ENCODE measurements at regions not wholly inside any gene's neighbourhood (a gene's known extent, or its start where the extent isn't known, plus 50 kb on each side); places are given as distances from the start of the nearest gene placed in this dataset.

DNA sequence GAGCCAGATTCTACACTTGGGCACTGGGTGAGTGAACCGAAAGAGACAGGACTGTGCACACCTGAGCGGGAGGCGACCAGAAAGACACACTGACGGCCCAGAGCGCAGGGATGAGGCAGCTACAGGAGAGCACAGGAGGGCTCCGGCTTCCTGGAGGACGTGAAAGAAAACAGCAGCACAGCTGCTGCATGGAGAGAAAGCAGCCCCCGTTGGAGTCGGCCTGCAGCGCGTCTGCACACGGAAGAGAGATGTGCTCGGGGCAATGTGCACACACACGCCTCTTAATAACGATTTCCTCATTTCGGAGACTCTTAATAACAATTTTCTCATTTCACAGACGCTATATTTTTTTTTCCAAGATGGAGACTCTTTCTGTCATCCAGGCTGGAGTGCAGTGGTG lies 160.4 kb downstream of the CTTN start:
- TF ChIP-seq EZH2phosphoT487 (IDR thresholded peaks at IDR 0.05; ENCODE audit: unreplicated experiment): no peak
- no peak for TF ChIP-seq EZH2 (IDR thresholded peaks at IDR 0.05; ENCODE audit: low read depth, unreplicated experiment)
- no peak for TF ChIP-seq CREB1 (CRISPR knock-in tag; IDR thresholded peaks at IDR 0.05; ENCODE audit: low read depth)
- TF ChIP-seq, protein P1, sequence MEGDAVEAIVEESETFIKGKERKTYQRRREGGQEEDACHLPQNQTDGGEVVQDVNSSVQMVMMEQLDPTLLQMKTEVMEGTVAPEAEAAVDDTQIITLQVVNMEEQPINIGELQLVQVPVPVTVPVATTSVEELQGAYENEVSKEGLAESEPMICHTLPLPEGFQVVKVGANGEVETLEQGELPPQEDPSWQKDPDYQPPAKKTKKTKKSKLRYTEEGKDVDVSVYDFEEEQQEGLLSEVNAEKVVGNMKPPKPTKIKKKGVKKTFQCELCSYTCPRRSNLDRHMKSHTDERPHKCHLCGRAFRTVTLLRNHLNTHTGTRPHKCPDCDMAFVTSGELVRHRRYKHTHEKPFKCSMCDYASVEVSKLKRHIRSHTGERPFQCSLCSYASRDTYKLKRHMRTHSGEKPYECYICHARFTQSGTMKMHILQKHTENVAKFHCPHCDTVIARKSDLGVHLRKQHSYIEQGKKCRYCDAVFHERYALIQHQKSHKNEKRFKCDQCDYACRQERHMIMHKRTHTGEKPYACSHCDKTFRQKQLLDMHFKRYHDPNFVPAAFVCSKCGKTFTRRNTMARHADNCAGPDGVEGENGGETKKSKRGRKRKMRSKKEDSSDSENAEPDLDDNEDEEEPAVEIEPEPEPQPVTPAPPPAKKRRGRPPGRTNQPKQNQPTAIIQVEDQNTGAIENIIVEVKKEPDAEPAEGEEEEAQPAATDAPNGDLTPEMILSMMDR (conservative IDR thresholded peaks at IDR 0.05; ENCODE audit: low read depth in 2 of 2): no peak
- TF ChIP-seq NANOG (IDR thresholded peaks at IDR 0.05; ENCODE audit: borderline replicate concordance): no peak
- TF ChIP-seq ZNF114 (CRISPR knock-in tag; IDR thresholded peaks at IDR 0.05): no peak
- TF ChIP-seq ZNF331 (CRISPR knock-in tag; IDR thresholded peaks at IDR 0.05; ENCODE audit: low read depth): no peak
- no peak for TF ChIP-seq JUNB (IDR thresholded peaks at IDR 0.05; ENCODE audit: unreplicated experiment)
- no peak for TF ChIP-seq STAT1 (IDR thresholded peaks at IDR 0.05; ENCODE audit: unreplicated experiment)
- TF ChIP-seq POLR2AphosphoS5 (IDR thresholded peaks at IDR 0.05; ENCODE audit: low read depth): no peak
- TF ChIP-seq, protein P2, sequence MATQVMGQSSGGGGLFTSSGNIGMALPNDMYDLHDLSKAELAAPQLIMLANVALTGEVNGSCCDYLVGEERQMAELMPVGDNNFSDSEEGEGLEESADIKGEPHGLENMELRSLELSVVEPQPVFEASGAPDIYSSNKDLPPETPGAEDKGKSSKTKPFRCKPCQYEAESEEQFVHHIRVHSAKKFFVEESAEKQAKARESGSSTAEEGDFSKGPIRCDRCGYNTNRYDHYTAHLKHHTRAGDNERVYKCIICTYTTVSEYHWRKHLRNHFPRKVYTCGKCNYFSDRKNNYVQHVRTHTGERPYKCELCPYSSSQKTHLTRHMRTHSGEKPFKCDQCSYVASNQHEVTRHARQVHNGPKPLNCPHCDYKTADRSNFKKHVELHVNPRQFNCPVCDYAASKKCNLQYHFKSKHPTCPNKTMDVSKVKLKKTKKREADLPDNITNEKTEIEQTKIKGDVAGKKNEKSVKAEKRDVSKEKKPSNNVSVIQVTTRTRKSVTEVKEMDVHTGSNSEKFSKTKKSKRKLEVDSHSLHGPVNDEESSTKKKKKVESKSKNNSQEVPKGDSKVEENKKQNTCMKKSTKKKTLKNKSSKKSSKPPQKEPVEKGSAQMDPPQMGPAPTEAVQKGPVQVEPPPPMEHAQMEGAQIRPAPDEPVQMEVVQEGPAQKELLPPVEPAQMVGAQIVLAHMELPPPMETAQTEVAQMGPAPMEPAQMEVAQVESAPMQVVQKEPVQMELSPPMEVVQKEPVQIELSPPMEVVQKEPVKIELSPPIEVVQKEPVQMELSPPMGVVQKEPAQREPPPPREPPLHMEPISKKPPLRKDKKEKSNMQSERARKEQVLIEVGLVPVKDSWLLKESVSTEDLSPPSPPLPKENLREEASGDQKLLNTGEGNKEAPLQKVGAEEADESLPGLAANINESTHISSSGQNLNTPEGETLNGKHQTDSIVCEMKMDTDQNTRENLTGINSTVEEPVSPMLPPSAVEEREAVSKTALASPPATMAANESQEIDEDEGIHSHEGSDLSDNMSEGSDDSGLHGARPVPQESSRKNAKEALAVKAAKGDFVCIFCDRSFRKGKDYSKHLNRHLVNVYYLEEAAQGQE (IDR thresholded peaks at IDR 0.05; ENCODE audit: unreplicated experiment): no peak
- TF ChIP-seq, protein P3, sequence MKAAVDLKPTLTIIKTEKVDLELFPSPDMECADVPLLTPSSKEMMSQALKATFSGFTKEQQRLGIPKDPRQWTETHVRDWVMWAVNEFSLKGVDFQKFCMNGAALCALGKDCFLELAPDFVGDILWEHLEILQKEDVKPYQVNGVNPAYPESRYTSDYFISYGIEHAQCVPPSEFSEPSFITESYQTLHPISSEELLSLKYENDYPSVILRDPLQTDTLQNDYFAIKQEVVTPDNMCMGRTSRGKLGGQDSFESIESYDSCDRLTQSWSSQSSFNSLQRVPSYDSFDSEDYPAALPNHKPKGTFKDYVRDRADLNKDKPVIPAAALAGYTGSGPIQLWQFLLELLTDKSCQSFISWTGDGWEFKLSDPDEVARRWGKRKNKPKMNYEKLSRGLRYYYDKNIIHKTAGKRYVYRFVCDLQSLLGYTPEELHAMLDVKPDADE (IDR thresholded peaks at IDR 0.05): no peak
- H3K4me3 Mint-ChIP-seq: no peak overlapping the region
- no peaks in the 10 kb centered on the region for H3K9me2 ChIP-seq (ENCODE audit: insufficient read depth)
- peaks cover 6% of the 10 kb centered on the region for H4K20me1 ChIP-seq (replicated peaks; ENCODE audit: insufficient read depth)
- H3K4me3 ChIP-seq: no peak overlapping the region
- H3K27me3 ChIP-seq (ENCODE audit: insufficient read depth): no peaks in the 10 kb centered on the region
- H3K9me3 Mint-ChIP-seq: no peaks in the 10 kb centered on the region; the same call in 2 of the 3 replicates
- ATAC-seq (no peak), DNase-seq (ENCODE audit: low spot score) (no peak)
- H3K27ac Mint-ChIP-seq: no peak overlapping the region
- no peaks in the 10 kb centered on the region for H3K36me3 ChIP-seq (ENCODE audit: insufficient read depth)
- H3K27me3 Mint-ChIP-seq (ENCODE audit: insufficient read depth, low read depth, poor library complexity): peaks cover 12% of the 10 kb centered on the region
- H3K27ac ChIP-seq (ENCODE audit: low read depth): no peak overlapping the region
- no peaks in the 10 kb centered on the region for H3K79me2 ChIP-seq (replicated peaks; ENCODE audit: insufficient read depth)
- H3K36me3 Mint-ChIP-seq (ENCODE audit: low read depth): 0 out of 3 replicates have a peak, but pooled peaks cover 3% of the 10 kb centered on the region
- no peak overlapping the region for H2AFZ ChIP-seq
- H3K4me1 ChIP-seq (ENCODE audit: insufficient read depth): no peaks in the 10 kb centered on the region
- peaks cover 22% of the 10 kb centered on the region for H3K4me1 Mint-ChIP-seq
- H3K4me2 ChIP-seq: no peak overlapping the region
- no peaks in the 10 kb centered on the region for H3F3A ChIP-seq (replicated peaks; ENCODE audit: low read depth)

Measured in GM23338 (cell line).